ENCODE measurements at regions not wholly inside any gene's neighbourhood (a gene's known extent, or its start where the extent isn't known, plus 50 kb on each side); places are given as distances from the start of the nearest gene placed in this dataset.
A peak's percentile ranks its signal among the peaks of the same experiment; 100 is the strongest.

- no peaks in the 10 kb centered on the region for H3K36me3 ChIP-seq
- H3K27me3 ChIP-seq = no peaks in the 10 kb centered on the region
- TF ChIP-seq CTCF (IDR thresholded peaks at IDR 0.05) (no peak), EP300 (IDR thresholded peaks at IDR 0.05) (no peak), POLR2A (IDR thresholded peaks at IDR 0.05) (no peak), POLR2AphosphoS5 (IDR thresholded peaks at IDR 0.05) (no peak)
- H3K4me3 ChIP-seq = no peak overlapping the region
- intact Hi-C loops (cut with DNase I; ENCODE audit: low total_unique reads) = no loop called here
- peak in 1 of 2 donors; percentile 6 for DNase-seq
- H3K9me3 ChIP-seq = no peaks in the 10 kb centered on the region
- H3K4me1 ChIP-seq = no peaks in the 10 kb centered on the region
- H3K27ac ChIP-seq = no peak overlapping the region
These were observed 130.5 kb downstream of the SEM1 start for GRCh38 chr7:96579119-96579518.

GRCh38 chr7:96578606-96579005, 131.0 kb downstream of the SEM1 start:
- TF ChIP-seq CTCF (IDR thresholded peaks at IDR 0.05) = no peak
- TF ChIP-seq POLR2A (IDR thresholded peaks at IDR 0.05) = no peak
- TF ChIP-seq POLR2AphosphoS5 (IDR thresholded peaks at IDR 0.05) = no peak
- TF ChIP-seq EP300 (IDR thresholded peaks at IDR 0.05) = no peak
- intact Hi-C loops (cut with DNase I; ENCODE audit: low total_unique reads) = no loop called here
- Histone ChIP-seq H3K36me3 (no peaks in the 10 kb centered on the region), H3K27ac (no peak overlapping the region), H3K9me3 (no peaks in the 10 kb centered on the region), H3K4me1 (no peaks in the 10 kb centered on the region), H3K27me3 (no peaks in the 10 kb centered on the region), H3K4me3 (no peak overlapping the region)
- peak in 1 of 2 donors; percentile 18 for DNase-seq

- H3K4me1 ChIP-seq = no peaks in the 10 kb centered on the region
- H3K27ac ChIP-seq = no peak overlapping the region
- no peak overlapping the region for H3K4me3 ChIP-seq
- TF ChIP-seq POLR2A (IDR thresholded peaks at IDR 0.05) (no peak), CTCF (IDR thresholded peaks at IDR 0.05) (no peak), POLR2AphosphoS5 (IDR thresholded peaks at IDR 0.05) (no peak), EP300 (IDR thresholded peaks at IDR 0.05) (no peak)
- intact Hi-C loops (cut with DNase I; ENCODE audit: low total_unique reads) = no loop called here
- DNase-seq = no peak
- WGBS, 5 donors = 75 to 81% (median 76%) methylated on average over 3 of the region's 3 CpGs
- H3K36me3 ChIP-seq = no peaks in the 10 kb centered on the region
- no peaks in the 10 kb centered on the region for H3K9me3 ChIP-seq
- no peaks in the 10 kb centered on the region for H3K27me3 ChIP-seq
These were observed 146.2 kb downstream of the SEM1 start for GRCh38 chr7:96563409-96563808.

GRCh38 chr7:96562966-96563365, 146.7 kb downstream of the SEM1 start:
- no peak overlapping the region for H3K4me3 ChIP-seq
- H3K4me1 ChIP-seq = no peaks in the 10 kb centered on the region
- no peak for TF ChIP-seq POLR2A (IDR thresholded peaks at IDR 0.05)
- no peak for TF ChIP-seq POLR2AphosphoS5 (IDR thresholded peaks at IDR 0.05)
- TF ChIP-seq CTCF (IDR thresholded peaks at IDR 0.05) = no peak
- TF ChIP-seq EP300 (IDR thresholded peaks at IDR 0.05) = no peak
- no peaks in the 10 kb centered on the region for H3K27me3 ChIP-seq
- no peaks in the 10 kb centered on the region for H3K36me3 ChIP-seq
- intact Hi-C loops (cut with DNase I; ENCODE audit: low total_unique reads) = no loop called here
- no peaks in the 10 kb centered on the region for H3K9me3 ChIP-seq
- no peak overlapping the region for H3K27ac ChIP-seq
- no peak for DNase-seq

- no peaks in the 10 kb centered on the region for H3K4me1 ChIP-seq
- 56 to 81% (median 66%) methylated on average over 4 of the region's 4 CpGs for WGBS, 5 donors
- DNase-seq = no peak
- H3K4me3 ChIP-seq = no peak overlapping the region
- H3K9me3 ChIP-seq = no peaks in the 10 kb centered on the region
- TF ChIP-seq CTCF (IDR thresholded peaks at IDR 0.05) = no peak
- TF ChIP-seq POLR2AphosphoS5 (IDR thresholded peaks at IDR 0.05) = no peak
- TF ChIP-seq EP300 (IDR thresholded peaks at IDR 0.05) = no peak
- no peak for TF ChIP-seq POLR2A (IDR thresholded peaks at IDR 0.05)
- no peaks in the 10 kb centered on the region for H3K27me3 ChIP-seq
- intact Hi-C loops (cut with DNase I; ENCODE audit: low total_unique reads) = no loop called here
- H3K27ac ChIP-seq = no peak overlapping the region
- H3K36me3 ChIP-seq = no peaks in the 10 kb centered on the region
These were observed 147.2 kb downstream of the SEM1 start for GRCh38 chr7:96562458-96562857.

Data from stomach (tissue), 8 donors.